ENCODE measurements at regions not wholly inside any gene's neighbourhood (a gene's known extent, or its start where the extent isn't known, plus 50 kb on each side); places are given as distances from the start of the nearest gene placed in this dataset.
"Not testable (repeated sequence)": the region's sequence is repeated elsewhere in the genome, so short reads cannot be mapped to it uniquely, and the experiment has no call there.

GRCh38 chr10:80728354-80728753 is 190.7 kb downstream of the SH2D4B start:
- not testable (repeated sequence) for TF ChIP-seq RFX5 (IDR thresholded peaks at IDR 0.05; ENCODE audit: low read length); REST (IDR thresholded peaks at IDR 0.05; ENCODE audit: low read depth, low read length); CTCF (IDR thresholded peaks at IDR 0.05); RAD21 (IDR thresholded peaks at IDR 0.05; ENCODE audit: low read length); SIN3A (IDR thresholded peaks at IDR 0.05; ENCODE audit: borderline replicate concordance, low read depth, low read length); EZH2phosphoT487 (IDR thresholded peaks at IDR 0.05; ENCODE audit: borderline replicate concordance, low read depth); CHD2 (IDR thresholded peaks at IDR 0.05; ENCODE audit: low read length, partially characterized antibody); TAF1 (IDR thresholded peaks at IDR 0.05; ENCODE audit: borderline replicate concordance, low read depth, low read length)
